ENCODE measurements at regions not wholly inside any gene's neighbourhood (a gene's known extent, or its start where the extent isn't known, plus 50 kb on each side); places are given as distances from the start of the nearest gene placed in this dataset.
"Not testable (repeated sequence)": the region's sequence is repeated elsewhere in the genome, so short reads cannot be mapped to it uniquely, and the experiment has no call there.

DNA sequence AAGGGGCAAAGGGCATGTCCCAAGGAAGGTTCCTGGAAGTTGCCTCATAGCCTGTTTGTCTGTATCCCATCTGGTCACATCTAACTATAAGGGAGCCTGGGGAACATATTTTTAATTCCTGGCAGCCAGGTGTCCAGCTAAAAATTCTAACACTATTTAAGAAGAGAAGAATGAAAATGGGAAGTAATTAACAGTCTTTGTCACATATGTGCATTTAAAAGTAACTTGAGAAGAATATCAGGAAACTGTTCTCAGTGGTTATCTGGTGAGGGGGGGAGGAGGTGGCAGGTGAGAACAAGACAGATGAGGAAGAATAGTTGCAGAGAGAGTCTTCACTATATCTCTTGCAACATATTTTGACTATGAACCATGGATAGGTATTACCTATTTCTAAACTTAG lies 75.5 kb upstream of the ELOVL5 start:
- peaks cover 0 to 14% (median 0%) of the 10 kb centered on the region in 9 donors for H3K4me1 ChIP-seq
- no peak for ATAC-seq
- no peaks in the 10 kb centered on the region for H3K9me3 ChIP-seq
- intact Hi-C loops (cut with DNase I): loop anchor here in 1 of 10 donors (10.0 kb wide), 1 partner anchor 51 kb away; no protein-coding TSS in a partner anchor
- TF ChIP-seq, protein P1, sequence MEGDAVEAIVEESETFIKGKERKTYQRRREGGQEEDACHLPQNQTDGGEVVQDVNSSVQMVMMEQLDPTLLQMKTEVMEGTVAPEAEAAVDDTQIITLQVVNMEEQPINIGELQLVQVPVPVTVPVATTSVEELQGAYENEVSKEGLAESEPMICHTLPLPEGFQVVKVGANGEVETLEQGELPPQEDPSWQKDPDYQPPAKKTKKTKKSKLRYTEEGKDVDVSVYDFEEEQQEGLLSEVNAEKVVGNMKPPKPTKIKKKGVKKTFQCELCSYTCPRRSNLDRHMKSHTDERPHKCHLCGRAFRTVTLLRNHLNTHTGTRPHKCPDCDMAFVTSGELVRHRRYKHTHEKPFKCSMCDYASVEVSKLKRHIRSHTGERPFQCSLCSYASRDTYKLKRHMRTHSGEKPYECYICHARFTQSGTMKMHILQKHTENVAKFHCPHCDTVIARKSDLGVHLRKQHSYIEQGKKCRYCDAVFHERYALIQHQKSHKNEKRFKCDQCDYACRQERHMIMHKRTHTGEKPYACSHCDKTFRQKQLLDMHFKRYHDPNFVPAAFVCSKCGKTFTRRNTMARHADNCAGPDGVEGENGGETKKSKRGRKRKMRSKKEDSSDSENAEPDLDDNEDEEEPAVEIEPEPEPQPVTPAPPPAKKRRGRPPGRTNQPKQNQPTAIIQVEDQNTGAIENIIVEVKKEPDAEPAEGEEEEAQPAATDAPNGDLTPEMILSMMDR (IDR thresholded peaks at IDR 0.05): no peak
- H3K36me3 ChIP-seq: no peaks in the 10 kb centered on the region
- DNase-seq: no peak
- H3K27me3 ChIP-seq: no peaks in the 10 kb centered on the region
- H3K27ac ChIP-seq: no peak overlapping the region
- H3K4me3 ChIP-seq: no peak overlapping the region

DNA sequence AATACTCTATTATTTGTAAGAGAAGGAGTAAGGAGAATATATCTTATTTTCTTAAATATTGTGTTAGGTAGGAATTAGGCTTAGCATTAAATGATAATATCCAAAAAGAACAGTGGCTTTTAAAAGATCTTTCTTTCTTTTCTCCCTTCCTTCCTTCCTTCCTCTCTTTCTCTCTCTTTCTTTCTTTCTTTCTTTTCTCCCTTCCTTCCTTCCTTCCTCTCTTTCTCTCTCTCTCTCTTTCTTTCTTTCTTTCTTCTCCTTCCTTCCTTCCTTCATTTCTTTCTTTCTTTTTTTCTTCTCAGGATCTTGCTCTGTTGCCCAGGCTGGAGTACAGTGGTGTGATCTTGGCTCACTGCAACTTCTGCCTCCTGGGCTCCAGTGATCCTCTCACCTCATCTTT lies 74.8 kb upstream of the ELOVL5 start:
- H3K27ac ChIP-seq, ATAC-seq, H3K36me3 ChIP-seq, H3K27me3 ChIP-seq, H3K9me3 ChIP-seq, H3K4me3 ChIP-seq, DNase-seq: not testable (repeated sequence)
- intact Hi-C loops (cut with DNase I): loop anchor here in 1 of 10 donors (10.0 kb wide), 1 partner anchor 51 kb away; no protein-coding TSS in a partner anchor
- peaks cover 0 to 14% (median 0%) of the 10 kb centered on the region in 9 donors for H3K4me1 ChIP-seq

DNA sequence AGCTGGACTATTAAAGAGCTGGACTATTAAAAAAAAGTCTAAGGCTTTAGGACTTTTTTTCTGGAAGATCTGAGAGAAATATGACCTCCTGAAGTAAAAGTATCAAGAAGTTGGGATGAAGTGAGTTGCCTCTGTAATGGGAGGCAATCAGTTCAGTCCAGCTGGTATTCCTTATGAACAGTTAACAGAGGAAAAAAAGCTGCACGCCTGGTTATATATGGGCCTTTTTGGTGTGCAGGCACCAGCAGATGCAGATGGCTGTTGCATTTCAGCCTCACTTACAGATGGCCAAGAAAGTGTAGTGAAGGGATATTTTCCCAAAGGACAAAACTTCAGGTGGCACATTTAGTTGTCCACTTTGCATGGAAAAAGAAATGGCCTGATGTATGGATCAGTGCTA lies 70.3 kb upstream of the ELOVL5 start:
- intact Hi-C loops (cut with DNase I): loop anchor here in 2 of 10 donors (10.0 kb wide), 2 partner anchors 66 to 124 kb away; no protein-coding TSS in a partner anchor
- Histone ChIP-seq H3K9me3 (no peaks in the 10 kb centered on the region), H3K27me3 (no peaks in the 10 kb centered on the region), H3K4me1 (no peaks in the 10 kb centered on the region), H3K27ac (no peak overlapping the region), H3K36me3 (no peaks in the 10 kb centered on the region), H3K4me3 (no peak overlapping the region)
- TF ChIP-seq, protein P1 (IDR thresholded peaks at IDR 0.05): no peak
- DNase-seq (no peak), ATAC-seq (no peak)
- WGBS, 2 donors: 87 to 95% methylated on average over 1 of the region's 1 CpG

DNA sequence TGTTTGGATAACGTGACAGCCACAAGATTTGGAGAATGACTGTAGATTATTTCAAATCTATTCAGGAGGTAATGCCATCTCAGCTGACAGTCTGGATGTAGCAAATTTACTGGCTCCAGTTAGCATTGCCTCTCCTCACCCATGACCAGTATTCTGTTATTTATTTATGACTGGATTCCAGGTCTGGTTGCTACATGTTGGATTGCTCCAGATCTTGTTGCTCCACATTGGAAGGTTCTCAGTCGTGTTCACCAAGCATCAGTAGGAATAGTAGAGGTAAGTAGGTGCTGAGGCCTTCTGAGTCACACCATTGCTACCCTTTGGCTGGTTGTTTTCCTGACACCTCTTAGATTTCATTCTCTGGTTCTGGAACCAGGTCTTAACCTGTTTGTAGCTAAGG lies 69.5 kb upstream of the ELOVL5 start:
- Histone ChIP-seq H3K36me3 (no peaks in the 10 kb centered on the region), H3K27ac (no peak overlapping the region), H3K4me3 (no peak overlapping the region), H3K9me3 (no peaks in the 10 kb centered on the region), H3K27me3 (no peaks in the 10 kb centered on the region), H3K4me1 (no peaks in the 10 kb centered on the region)
- intact Hi-C loops (cut with DNase I): loop anchor here in 2 of 10 donors (10.0 kb wide), 2 partner anchors 67 to 123 kb away; no protein-coding TSS in a partner anchor
- TF ChIP-seq, protein P1 (IDR thresholded peaks at IDR 0.05): no peak
- 71 to 91% methylated on average over 2 of the region's 2 CpGs for WGBS, 2 donors
- no peak for ATAC-seq
- no peak for DNase-seq

DNA sequence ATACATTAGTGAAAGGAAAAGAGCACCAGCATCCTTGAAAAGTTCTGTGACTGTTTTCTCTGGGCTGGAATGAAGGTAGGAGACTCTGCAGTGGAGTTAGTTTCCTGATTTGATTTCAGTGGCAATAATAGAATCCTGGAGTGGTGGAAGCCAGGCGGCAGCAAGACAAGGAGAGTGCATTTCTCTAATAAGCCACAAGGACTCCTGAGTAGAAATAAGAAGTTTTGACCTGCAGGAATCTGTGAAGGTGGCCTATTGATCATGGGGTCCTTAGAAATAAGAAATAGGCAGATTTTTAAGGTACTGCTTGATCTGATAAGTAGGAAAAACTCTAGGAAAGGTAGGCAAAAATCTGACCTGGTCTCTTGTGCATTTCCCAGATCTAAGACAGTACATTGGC lies 68.4 kb upstream of the ELOVL5 start:
- Histone ChIP-seq H3K27ac (no peak overlapping the region), H3K4me3 (no peak overlapping the region), H3K27me3 (no peaks in the 10 kb centered on the region), H3K36me3 (no peaks in the 10 kb centered on the region), H3K4me1 (peaks cover 0 to under 1% (median 0%) of the 10 kb centered on the region in 9 donors), H3K9me3 (no peaks in the 10 kb centered on the region)
- WGBS, 2 donors: 71 to 80% methylated on average over 1 of the region's 1 CpG
- ATAC-seq: no peak
- no peak for DNase-seq
- TF ChIP-seq, protein P1 (IDR thresholded peaks at IDR 0.05): no peak
- intact Hi-C loops (cut with DNase I): loop anchor here in 2 of 10 donors (10.0 kb wide), 2 partner anchors 68 to 122 kb away; no protein-coding TSS in a partner anchor
